GM23248 (cell line): ENCODE measurements at regions not wholly inside any gene's neighbourhood (a gene's known extent, or its start where the extent isn't known, plus 50 kb on each side); places are given as distances from the start of the nearest gene placed in this dataset.
"Not testable (repeated sequence)": the region's sequence is repeated elsewhere in the genome, so short reads cannot be mapped to it uniquely, and the experiment has no call there.

Experiments
- DNase-seq: peaks from one replicate; pipeline ENCODE4 v3.0.0-alpha.2; 2015
- H2AFZ ChIP-seq: fragments of 200-600 bp; sonication (generic); 2 replicates; pipeline ENCODE4 v1.6.1; 2016; ENCODE audit warnings: antibody characterized with exemption
- H3F3A ChIP-seq: fragments of 200-600 bp; sonication (generic); 2 replicates; pipeline ENCODE4 v1.6.1; 2016; ENCODE audit warnings: mild to moderate bottlenecking, antibody characterized with exemption, mixed run types; ENCODE audit not compliant: insufficient read depth
- H3K27ac ChIP-seq: fragments of 200-600 bp; sonication (generic); 2 replicates; pipeline ENCODE4 v1.5.1; 2016; ENCODE audit warnings: mild to moderate bottlenecking
- H3K27me3 ChIP-seq: fragments of 200-600 bp; sonication (generic); replicated peaks from 2 replicates; pipeline ENCODE4 v1.6.1; 2016; ENCODE audit warnings: mild to moderate bottlenecking; ENCODE audit not compliant: insufficient read depth
- H3K36me3 ChIP-seq: fragments of 200-600 bp; sonication (generic); 2 replicates; pipeline ENCODE4 v1.6.1; 2016; ENCODE audit warnings: low read depth, mild to moderate bottlenecking
- H3K4me1 ChIP-seq: fragments of 200-600 bp; sonication (generic); 2 replicates; pipeline ENCODE4 v1.6.1; 2016; ENCODE audit warnings: mild to moderate bottlenecking; ENCODE audit not compliant: insufficient read depth
- H3K4me2 ChIP-seq: fragments of 200-600 bp; sonication (generic); one replicate; pipeline ENCODE4 v1.6.1; 2016; ENCODE audit warnings: mild to moderate bottlenecking; ENCODE audit not compliant: unreplicated experiment
- H3K4me3 ChIP-seq: fragments of 200-600 bp; sonication (generic); 2 replicates; pipeline ENCODE4 v1.5.1; 2016; ENCODE audit warnings: mild to moderate bottlenecking
- H3K79me2 ChIP-seq: fragments of 200-600 bp; sonication (generic); 2 replicates; pipeline ENCODE4 v1.6.1; 2016; ENCODE audit warnings: mild to moderate bottlenecking; ENCODE audit not compliant: insufficient read depth
- H3K9ac ChIP-seq: fragments of 200-600 bp; sonication (generic); 2 replicates; pipeline ENCODE4 v1.6.1; 2016; ENCODE audit warnings: mild to moderate bottlenecking
- H3K9me2 ChIP-seq: fragments of 200-600 bp; sonication (generic); 2 replicates; pipeline ENCODE4 v1.6.1; 2016; ENCODE audit warnings: mixed run types, mild to moderate bottlenecking, moderate library complexity; ENCODE audit not compliant: insufficient read depth
- H3K9me3 ChIP-seq: fragments of 200-600 bp; sonication (generic); one replicate; pipeline ENCODE4 v1.6.1; 2017; ENCODE audit warnings: low read depth
- H4K20me1 ChIP-seq: fragments of 200-600 bp; sonication (generic); 2 replicates; pipeline ENCODE4 v1.6.0; 2016; ENCODE audit not compliant: insufficient read depth
- EZH2 ChIP-seq: fragments of 200-600 bp; sonication (generic); IDR thresholded peaks from 2 replicates; pipeline ENCODE4 v1.6.1; 2018; ENCODE audit warnings: antibody characterized with exemption, mild to moderate bottlenecking; ENCODE audit not compliant: insufficient read depth, poor library complexity, severe bottlenecking
- EZH2phosphoT487 ChIP-seq: fragments of 200-600 bp; sonication (generic); IDR thresholded peaks from 2 replicates; pipeline ENCODE4 v1.6.1; 2018; ENCODE audit warnings: antibody characterized with exemption, moderate library complexity, mild to moderate bottlenecking, low read depth; ENCODE audit not compliant: insufficient read depth
- WGBS, 2 experiments: methylation state at CpG; one replicate each; pipeline ENCODE4 v1.1.6; 2015 to 2017; ENCODE audit warnings: low lambda C conversion rate in 2 of 2, low coverage in 1 of 2; ENCODE audit errors: missing lambda C conversion rate in 2 of 2; 5-methylcytosine and 5-hydroxymethylcytosine counted together
- in situ Hi-C: fragments of 300-500 bp; cut with MboI; formaldehyde crosslinking; loops from 2 replicates; pipeline ENCODE4 v1.15.0; 2020

GRCh38 chr18:49691177-49691608, 122.1 kb downstream of the ACAA2 start:
- Histone ChIP-seq H3K9me3 (no peaks in the 10 kb centered on the region), H3K9me2 (no peaks in the 10 kb centered on the region), H3K36me3 (no peaks in the 10 kb centered on the region), H3K4me2 (peak overlapping the region; percentile 84), H3F3A (peaks cover 27% of the 10 kb centered on the region), H3K9ac (peak overlapping the region; percentile 75), H3K79me2 (no peaks in the 10 kb centered on the region), H4K20me1 (no peaks in the 10 kb centered on the region), H3K27me3 (no peaks in the 10 kb centered on the region), H2AFZ (no peak overlapping the region), H3K4me1 (peaks cover 19% of the 10 kb centered on the region), H3K4me3 (peak overlapping the region; percentile 63), H3K27ac (peak overlapping the region; percentile 95)
- WGBS, 2 experiments = 0 to 2% methylated on average over 2 of the region's 2 CpGs
- in situ Hi-C loops = no loop called here
- TF ChIP-seq EZH2 (no peak), EZH2phosphoT487 (no peak)
- DNase-seq = peak; percentile 96

DNA sequence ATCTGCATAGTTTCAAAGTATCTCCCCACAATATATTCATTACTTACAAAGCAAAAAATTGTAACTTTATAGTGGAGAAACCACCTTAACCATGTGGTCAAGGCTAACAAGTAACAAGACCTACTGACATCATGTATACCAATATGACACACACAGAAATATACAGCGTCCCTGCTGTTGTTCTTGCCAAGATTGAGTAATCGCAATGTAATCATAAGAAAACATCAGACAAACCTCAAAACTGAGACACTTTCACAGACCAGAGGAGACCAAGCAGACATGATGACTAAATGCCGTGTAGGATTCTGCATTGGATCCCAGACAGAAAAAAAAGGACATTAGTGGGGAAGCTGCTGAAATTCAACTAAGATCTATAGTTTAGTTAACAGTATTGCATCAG, 123.0 kb downstream of the ACAA2 start:
- Histone ChIP-seq H3K9ac (peak overlapping the region; percentile 75), H3K9me3 (no peaks in the 10 kb centered on the region)

DNA sequence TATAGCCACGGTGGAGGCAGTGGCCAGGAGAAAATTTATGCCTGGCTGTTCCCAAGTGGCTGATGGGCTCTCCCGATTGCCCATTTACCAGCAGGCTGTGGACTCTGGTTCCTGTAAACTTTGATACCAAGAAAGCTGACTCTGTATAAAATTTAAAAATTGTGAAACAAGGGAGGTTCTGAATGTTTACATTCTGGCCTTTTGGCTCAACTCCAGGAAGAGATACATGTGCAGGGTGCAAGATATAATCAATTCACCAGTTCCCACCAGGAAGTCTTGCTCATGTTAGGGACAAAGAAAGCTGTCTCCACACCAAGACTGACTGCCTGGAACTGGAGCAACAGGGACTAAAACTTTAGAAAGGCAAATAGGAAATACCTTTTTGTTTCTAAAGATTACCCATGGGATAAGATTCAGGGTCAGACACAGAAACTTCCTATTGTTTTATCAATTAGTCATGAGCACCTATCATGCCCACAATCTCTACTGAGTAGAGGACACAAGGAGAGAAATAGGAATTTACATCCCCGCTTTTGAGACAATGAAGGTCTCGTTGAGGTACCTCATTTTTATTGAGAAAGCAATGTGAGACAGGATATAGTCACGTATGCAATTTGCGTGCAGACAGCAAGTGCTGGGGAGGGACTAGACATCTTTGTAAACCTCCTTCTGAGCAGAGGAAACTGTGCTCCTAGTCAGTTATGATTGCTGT, 123.5 kb downstream of the LIPG start:
- in situ Hi-C loops = no loop called here
- Histone ChIP-seq H4K20me1 (no peaks in the 10 kb centered on the region), H3K4me2 (no peak overlapping the region), H3K4me1 (peaks cover 4% of the 10 kb centered on the region), H3K9ac (no peak overlapping the region), H3K9me3 (no peaks in the 10 kb centered on the region), H3K36me3 (no peaks in the 10 kb centered on the region), H3K79me2 (no peaks in the 10 kb centered on the region), H2AFZ (no peak overlapping the region), H3K4me3 (no peak overlapping the region), H3K27ac (no peak overlapping the region), H3K9me2 (no peaks in the 10 kb centered on the region), H3K27me3 (no peaks in the 10 kb centered on the region), H3F3A (peaks cover 13% of the 10 kb centered on the region)
- no peak for TF ChIP-seq EZH2
- TF ChIP-seq EZH2phosphoT487 = no peak
- no peak for DNase-seq
- WGBS, 2 experiments = 71 to 73% methylated on average over 6 of the region's 6 CpGs

More for the DNA sequence above, 123.0 kb downstream of the ACAA2 start:
- Histone ChIP-seq H4K20me1 (no peaks in the 10 kb centered on the region), H3F3A (peaks cover 27% of the 10 kb centered on the region), H2AFZ (no peak overlapping the region), H3K4me2 (peak overlapping the region; percentile 84), H3K36me3 (no peaks in the 10 kb centered on the region), H3K27ac (peak overlapping the region; percentile 95), H3K27me3 (no peaks in the 10 kb centered on the region), H3K9me2 (no peaks in the 10 kb centered on the region), H3K79me2 (no peaks in the 10 kb centered on the region), H3K4me1 (peaks cover 19% of the 10 kb centered on the region), H3K4me3 (peak overlapping the region; percentile 63)
- WGBS, 2 experiments = 0% methylated on average over 3 of the region's 3 CpGs
- DNase-seq = peak; percentile 95
- in situ Hi-C loops = no loop called here
- no peak for TF ChIP-seq EZH2
- 0 out of 2 replicates have a peak, but pooled peaks have one; percentile 39 for TF ChIP-seq EZH2phosphoT487

GRCh38 chr18:49682803-49683190, 120.9 kb downstream of the LIPG start:
- H3K4me3 ChIP-seq, H3K79me2 ChIP-seq, H3K27me3 ChIP-seq, H3K4me1 ChIP-seq, H3K9me3 ChIP-seq, in situ Hi-C loops, H2AFZ ChIP-seq, H4K20me1 ChIP-seq, H3K9ac ChIP-seq, H3K36me3 ChIP-seq, H3F3A ChIP-seq, H3K9me2 ChIP-seq, H3K4me2 ChIP-seq, H3K27ac ChIP-seq: not testable (repeated sequence)
- 87 to 88% methylated on average over 3 of the region's 3 CpGs for WGBS, 2 experiments
- DNase-seq = peak; percentile 46
